ENCODE measurements at regions not wholly inside any gene's neighbourhood (a gene's known extent, or its start where the extent isn't known, plus 50 kb on each side); places are given as distances from the start of the nearest gene placed in this dataset.
A peak's percentile ranks its signal among the peaks of the same experiment; 100 is the strongest.

DNA sequence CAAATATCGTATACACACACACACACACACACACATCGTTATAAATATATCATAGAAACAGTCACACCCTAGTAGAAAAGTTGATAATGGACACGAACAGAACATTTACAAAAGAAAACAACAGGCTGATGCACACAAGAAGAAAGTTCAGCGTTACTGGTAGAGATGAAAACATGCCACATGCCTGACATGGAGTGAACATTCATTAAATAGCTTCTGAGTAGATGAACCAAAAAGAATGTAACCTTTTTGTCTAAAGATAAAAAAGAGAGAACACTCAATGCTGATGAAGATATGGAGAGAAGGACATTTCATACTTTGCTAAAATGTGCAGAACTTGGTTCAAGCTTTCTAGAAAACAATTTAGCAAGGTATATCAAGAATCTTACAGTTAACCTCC lies 173.4 kb upstream of the KLF14 start:
- no peak for DNase-seq (ENCODE audit: low read depth)

DNA sequence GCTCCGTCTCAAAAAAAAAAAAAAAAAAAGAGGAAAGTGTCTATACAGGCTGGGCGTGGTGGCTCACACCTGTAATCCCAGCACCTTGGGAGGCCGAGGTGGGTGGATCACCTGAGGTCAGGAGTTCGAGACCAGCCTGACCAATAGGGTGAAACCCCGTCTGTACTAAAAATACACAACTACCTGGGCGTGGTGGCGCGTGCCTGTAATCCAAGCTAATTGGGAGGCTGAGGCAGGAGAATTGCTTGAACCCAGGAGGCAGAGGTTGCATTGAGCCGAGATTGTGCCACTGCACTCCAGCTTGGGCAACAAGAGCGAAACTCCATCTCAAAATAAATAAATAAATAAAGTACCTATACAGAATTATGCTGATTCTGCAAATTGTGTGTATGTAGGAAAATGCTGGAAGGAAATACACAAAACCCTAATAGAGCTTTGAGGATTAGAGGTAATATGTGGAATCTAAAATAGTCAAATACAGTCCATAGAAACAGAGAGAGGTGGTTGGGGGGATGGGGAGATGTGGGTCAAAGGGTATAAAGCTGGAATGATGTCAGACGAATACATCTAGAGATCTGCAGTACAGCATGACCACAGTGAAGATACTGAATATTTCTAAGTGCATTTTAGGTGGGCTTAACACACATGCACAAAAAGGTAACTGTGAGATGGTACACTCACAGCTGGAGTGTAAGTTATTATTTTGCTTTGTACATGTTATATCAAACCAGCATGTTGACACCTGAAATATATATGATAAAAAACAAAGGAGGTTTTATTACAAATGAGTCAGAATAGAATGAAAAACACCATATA lies 174.5 kb upstream of the KLF14 start:
- DNase-seq (ENCODE audit: low read depth), result no peak
- peak overlapping the region; percentile 61 for H3K4me3 ChIP-seq (ENCODE audit: low read depth, low read length)

More for the DNA sequence above, 173.4 kb upstream of the KLF14 start:
- no peak overlapping the region for H3K4me3 ChIP-seq (ENCODE audit: low read depth, low read length)

DNA sequence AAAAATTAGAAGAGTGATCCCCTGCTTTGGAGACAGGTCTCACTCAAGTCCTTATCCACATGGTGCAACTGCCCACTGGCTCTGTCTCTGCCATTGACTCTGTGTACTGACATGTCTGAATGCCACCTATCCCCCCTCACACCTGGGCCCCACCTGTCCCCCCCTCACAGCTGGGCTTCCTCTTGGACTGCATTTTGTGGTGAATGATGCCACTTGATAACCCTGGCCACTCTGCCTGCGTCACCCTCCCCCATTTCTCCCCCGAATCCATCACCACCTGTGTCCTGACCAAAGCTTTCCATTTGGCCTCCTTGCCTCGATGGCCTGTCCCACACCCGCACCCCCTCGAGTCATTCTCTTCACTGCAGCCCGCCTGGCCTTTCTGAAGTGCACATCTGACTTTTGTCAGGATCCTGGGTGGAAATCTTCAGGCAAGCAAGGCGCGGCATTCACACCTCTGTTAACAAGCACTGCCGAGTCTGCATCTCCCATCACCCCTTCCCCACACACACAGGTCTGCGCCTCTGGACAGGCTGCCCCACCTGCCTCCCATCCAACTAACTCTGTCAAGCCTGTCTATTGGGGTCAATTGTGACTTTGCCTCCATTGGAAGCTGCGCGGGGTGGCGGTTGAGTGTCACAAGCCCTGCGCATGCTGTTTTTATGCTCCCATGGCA lies 175.3 kb upstream of the KLF14 start:
- DNase-seq (ENCODE audit: low read depth), result no peak
- peak overlapping the region; percentile 61 for H3K4me3 ChIP-seq (ENCODE audit: low read depth, low read length)

DNA sequence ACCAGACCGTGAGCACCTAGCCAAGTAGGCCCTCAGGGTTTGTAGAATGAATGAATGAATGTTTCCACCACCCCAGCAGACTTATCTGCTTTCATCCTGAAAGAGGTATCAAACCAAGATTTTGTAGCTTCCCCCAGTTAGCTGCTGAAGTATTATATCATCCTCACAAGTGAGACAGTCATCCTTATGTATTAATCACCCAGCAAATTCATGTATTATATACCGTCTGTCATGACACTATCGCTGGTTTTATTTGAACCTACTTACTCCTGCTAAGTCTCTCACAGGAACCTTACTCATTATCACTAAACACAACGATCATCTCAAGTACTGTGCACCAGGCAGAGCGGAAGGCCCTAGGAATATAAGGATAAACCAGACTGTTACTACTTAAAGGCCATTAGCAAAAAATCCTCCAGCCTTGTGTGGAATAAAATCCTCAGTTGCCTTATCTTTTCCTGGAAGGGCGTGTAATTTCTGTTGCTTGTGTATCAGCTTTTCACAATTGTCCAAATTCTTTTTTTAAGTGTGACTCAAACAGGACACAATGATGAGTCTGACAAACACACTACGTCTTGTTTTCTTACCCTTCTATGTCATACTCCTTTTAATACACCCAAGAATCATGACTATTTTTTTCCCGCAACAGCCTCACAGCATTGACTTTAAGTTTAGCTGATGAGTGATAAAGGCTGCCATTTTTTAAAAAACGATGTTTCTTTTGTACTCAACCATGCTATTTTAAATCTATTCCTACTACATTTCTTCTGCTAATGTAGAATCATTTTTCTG lies 176.1 kb upstream of the KLF14 start:
- no peak for DNase-seq (ENCODE audit: low read depth)
- H3K4me3 ChIP-seq (ENCODE audit: low read depth, low read length), result peak overlapping the region; percentile 61

DNA sequence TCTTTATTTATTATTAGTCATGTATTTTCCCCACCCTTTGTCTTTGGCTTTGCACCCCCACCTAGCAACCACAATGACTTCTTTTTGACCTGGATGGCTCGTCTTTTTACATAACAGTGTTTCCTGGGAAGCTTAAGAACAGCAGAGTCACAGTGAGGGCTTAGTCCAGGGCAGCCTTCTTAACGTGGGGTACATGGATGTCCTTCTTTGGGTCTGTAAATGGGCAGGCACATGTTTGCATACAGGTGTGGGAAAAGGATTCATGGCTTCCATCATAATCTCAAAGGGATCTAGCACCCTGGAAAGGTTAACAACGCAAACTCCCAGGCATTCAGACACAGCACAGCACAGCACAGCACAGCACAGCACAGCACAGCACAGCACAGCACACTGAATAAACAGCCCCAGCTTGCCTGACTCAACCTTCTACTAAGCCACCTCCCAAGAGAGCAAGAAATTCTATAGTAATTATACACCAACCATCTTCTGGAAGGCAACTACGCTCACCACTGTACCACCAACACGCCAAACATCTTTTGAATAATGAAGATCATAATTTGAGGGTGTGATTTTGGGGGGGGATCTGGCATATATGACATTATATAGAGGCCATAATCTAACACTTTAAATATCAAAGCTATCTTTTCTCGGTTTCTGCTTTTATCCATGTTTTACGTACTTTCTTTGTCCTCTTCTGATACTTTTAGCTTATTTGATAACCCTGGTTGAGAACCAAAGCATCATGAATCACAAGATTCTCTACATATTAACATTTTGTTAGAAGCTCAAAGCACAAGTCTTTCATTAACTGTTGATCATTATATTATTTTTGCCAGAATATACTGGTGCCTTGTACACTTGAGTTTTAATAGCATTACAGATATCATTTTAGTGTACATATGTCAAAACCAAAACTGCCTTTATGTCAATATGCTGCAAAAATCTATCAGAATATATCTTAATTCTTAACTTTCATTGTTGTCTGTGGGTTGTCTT lies 177.2 kb upstream of the KLF14 start:
- no peak for DNase-seq (ENCODE audit: low read depth)
- H3K4me3 ChIP-seq (ENCODE audit: low read depth, low read length), result peak overlapping the region; percentile 61

DNA sequence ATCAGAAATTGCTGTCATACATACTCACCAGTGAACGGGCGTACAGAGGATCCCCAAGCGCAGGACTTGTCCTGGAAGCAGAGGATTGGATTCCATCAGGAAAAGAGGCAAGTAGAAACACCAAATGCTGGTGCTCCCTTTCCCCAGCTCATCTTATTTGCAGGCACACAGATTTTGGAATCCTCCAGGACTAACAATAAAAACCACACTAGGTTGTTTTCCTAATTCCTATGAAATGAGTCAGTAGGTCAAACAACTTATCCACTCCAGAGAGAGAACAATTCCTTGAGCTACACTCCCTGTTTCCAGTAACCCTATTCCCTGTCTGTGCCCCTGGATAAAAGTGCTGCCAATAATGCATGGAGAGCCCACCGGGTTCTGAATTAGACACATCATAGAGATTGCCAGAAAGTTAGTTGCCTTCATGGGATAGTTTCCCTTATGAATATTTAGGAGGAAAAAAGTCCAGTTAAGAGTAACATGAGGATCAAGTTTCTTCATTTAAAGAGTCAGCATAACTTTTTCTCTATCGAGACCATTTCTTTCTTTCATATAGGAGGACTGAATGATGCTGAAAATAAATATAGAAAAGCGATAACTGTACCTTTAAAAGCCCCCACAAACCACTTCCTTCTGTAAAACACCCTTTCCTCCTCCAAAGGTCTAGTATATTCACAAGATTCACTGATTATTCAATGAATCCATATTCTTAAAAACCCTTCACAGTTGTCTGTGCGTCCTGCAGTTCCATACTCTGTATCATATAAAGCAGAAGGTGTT lies 178.3 kb upstream of the KLF14 start:
- DNase-seq (ENCODE audit: low read depth), result no peak
- H3K4me3 ChIP-seq (ENCODE audit: low read depth, low read length), result peak overlapping the region; percentile 61

DNA sequence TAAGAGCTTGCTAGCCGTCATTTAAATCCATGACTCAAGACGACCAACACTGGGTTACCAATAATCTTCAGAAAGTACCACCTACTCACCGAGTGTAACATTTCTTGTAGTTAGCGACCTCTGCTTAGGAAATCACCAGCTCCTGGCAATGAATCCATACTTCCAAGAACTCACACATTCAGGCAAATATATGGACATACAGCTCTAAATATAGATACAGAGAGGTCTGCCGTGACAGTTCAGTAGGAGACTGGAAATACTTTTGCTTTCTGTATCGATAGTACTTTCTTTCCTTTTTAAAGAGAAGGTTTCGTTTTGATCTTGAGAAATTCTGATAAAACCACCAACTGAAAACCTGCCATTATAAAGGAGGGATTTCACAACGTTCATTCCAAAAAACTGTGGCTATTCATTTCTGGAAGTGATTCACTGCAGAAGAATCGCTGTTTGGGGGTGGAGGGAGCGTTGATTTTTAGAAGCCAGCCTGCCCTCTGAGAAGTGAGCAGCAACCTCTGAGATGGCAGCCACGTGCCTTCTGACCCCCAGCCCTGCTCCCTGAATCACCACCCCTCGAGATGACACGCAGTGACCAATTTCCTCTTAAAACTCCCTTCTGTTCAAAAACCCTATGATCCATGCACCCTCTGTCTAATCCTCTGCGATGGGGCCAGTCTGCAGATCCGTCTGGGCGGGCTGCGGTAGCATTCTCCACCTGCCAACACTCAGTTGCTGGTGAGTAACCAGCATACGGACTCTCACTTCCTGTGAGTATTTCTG lies 179.0 kb upstream of the KLF14 start:
- H3K4me3 ChIP-seq (ENCODE audit: low read depth, low read length), result peak overlapping the region; percentile 61
- peak; percentile 93 for DNase-seq (ENCODE audit: low read depth)

DNA sequence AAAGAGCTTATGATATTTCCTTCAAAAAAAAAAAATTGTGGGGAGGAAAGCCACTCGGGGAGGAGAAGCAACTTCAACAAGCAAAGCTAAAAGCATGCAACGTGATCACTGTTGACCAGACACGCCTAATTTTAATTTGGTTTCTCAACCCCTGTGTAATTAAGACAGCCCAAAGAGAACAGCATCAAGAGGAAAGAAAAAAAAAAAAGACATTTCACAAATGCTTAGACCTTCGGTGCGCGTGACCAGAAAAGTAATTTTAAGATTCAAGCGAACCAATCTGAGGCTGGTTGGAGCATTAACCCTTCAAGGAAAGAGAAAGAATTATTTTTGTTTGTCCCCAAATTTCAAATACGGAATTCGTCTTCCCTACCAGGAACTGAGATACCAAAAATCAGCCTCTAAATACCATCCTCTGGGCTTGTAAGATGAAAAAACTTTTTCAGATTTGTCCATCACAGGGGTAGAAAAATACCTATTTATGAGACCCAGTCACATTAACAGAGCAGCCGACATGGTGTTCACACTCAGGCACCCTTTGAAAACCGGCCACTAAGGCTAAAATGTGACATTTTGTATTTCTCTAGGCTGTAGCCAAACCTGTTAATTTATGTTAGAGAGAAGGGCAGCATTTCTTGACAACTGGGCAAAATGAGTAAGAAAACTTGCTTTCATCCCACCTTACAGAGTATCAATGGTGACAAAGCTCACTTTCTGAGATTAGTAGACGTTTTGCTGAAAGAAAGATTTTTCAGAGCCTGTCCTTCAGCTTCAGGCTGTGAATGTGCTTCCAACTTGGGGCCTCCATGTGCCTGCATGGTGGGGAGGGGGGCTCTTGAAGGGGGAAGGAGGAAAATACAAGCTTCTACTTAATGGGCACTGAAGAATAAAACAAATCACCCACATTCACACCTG lies 179.9 kb upstream of the KLF14 start:
- DNase-seq (ENCODE audit: low read depth), result no peak
- peak overlapping the region; percentile 61 for H3K4me3 ChIP-seq (ENCODE audit: low read depth, low read length)

DNA sequence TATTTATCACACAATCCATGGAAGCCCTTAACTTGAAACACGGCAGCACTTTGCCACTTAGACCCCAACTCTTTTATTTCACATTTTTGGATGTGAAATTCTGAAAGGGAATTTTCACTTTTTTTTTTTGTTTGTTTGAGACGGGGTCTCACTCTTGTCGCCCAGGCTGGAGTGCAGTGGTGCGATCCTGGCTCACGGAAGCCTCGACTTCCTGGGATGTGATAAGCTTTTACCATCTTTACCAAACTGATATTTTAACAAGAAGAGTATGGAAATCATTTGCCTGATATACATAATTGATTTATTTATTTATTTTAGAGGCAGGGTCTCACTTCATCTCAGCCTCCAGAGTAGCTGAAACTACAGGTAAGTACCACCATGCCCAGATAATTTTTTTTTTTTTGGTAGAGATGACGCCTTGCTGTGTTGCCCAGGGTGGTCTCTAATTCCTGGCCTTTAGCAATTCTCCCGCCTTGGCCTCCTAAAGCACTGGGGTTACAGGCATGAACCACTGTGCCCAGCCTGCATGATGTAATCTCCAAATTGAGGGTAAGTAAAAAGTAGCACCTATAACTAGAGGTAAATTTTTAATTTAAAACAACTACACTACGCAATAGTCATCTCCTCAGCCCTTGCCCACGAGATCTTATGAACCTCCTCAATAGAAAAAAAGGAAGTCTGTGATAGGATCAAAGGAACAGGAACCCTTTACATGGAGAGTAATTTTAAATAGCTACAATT lies 180.7 kb upstream of the KLF14 start:
- no peak overlapping the region for H3K4me3 ChIP-seq (ENCODE audit: low read depth, low read length)
- no peak for DNase-seq (ENCODE audit: low read depth)

DNA sequence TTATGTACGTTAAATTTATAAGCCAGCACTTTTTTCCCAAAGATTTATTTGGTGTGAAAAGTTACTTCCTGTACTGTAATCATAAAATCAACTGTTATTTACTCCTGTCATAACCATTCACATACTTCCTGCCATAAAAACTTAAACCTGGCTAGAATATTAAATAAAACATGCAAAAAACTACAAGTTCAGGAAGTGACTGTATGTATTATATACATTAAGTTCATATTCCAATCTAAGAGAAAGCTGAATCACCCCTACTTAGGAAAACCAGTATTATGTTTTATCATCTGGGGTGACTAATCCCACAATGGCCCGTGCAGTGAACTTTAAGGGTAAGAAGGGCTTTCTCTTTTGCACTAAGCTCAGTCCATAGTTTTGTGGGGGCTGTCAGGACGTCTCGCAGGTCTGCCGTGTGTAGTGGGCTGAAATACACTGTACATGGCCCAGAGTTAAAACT lies 183.7 kb upstream of the KLF14 start:
- no peak overlapping the region for H3K4me3 ChIP-seq (ENCODE audit: low read depth, low read length)
- no peak for DNase-seq (ENCODE audit: low read depth)

DNA sequence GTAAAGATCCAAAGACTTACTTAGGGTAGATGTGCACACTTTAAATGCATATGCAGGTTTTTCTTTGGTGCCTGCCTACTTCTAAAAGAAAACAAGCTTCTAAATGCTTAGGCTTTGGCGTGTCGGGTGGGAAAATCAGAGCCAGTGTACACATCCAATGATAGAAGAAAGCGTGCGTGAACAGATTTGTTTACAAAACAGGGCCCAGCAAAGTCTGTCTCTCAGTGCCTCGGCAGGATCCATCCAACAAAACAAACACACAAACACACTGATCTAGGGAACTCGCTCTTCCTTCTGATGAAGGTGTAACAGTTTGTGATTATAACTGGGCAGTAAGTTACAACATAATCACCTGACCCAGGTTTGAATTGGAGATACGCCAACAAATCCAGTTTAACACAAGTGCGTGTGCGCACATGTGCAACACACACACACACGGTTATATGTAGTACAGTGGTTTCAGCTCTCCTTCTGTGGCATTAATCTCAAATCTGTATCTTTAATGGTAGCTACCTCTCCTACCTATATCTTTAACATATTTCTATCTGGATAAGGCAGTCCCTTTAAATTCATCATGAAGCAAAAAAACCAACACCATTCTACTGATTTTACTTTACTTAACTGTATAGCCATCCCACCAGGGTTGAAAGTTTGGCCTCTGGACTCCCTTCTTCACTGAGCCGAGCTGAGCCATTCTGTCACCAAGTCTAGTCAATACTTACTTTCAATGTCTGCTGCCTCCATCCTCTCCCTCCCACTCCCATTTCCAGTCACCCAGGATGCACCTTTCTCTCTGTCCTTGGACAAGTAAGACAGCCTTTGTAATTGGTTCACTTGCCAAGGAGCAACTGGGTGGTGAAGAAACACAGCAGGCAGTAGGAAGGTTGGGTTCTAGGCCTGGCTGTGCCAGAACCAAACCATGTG lies 184.4 kb upstream of the KLF14 start:
- no peak overlapping the region for H3K4me3 ChIP-seq (ENCODE audit: low read depth, low read length)
- DNase-seq (ENCODE audit: low read depth), result no peak

DNA sequence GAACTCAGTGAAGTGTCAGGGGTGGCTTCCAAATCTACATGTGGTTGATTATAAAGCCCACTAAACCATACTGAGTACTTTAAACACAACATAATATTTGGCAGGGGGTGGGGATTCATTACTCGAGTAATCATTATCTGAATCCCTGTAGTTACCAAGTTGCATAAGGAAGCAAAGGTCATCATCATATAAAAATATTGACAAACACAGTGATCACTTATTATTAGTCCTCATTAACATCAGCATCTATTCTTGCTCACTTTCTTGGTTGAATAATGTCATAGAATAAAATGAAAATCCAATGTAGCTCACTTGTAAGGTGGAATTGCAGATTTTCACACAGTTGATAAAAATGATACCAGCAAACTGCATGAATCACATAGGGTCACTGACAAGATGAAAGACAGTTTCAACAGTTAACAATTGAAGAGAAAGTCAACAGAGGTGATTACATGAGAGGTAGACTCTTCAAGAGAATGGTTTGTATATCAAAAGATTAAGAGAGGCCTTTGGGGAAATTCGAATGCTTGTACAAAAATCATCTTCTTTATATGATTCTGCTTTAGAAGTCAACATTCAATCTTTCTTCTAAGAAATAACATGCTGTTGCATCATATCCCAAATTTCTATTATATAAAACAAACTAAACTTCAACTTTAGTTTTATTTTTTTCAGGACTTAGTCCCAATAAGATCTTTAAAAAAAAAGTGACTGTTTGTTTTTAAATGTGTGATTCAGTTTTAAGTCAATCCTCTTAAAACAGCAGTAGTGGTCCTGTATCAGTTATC lies 185.5 kb upstream of the KLF14 start:
- DNase-seq (ENCODE audit: low read depth), result no peak
- no peak overlapping the region for H3K4me3 ChIP-seq (ENCODE audit: low read depth, low read length)

DNA sequence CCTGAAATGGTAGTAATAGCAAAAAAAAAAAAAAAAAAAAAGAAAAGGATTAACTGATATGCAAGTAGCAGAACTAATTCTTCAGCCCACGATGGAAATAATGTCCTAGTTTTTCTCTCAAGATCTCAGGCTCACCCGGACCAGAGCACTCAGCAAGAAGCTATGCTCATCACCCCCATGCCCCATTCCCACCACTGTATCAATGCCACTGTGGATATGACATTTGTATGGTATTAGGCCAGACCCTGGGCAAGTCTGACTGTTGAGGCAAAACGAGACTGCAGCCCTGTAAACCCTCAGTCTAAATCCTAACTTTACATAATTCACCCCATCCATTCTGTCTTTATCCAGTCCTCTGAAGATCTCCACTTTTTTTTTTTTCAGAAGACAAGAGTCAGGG lies 186.1 kb upstream of the KLF14 start:
- DNase-seq (ENCODE audit: low read depth), result no peak
- no peak overlapping the region for H3K4me3 ChIP-seq (ENCODE audit: low read depth, low read length)

All from skeletal muscle cell (primary cell).